Liver (tissue), 8 donors: ENCODE measurements at regions not wholly inside any gene's neighbourhood (a gene's known extent, or its start where the extent isn't known, plus 50 kb on each side); places are given as distances from the start of the nearest gene placed in this dataset.

Experiments
- DNase-seq: peaks from one replicate; pipeline ENCODE4 v3.0.0-alpha.2; 2017; ENCODE audit warnings: low spot score
- H3K27ac ChIP-seq, 2 donors: one replicate each; pipeline ENCODE4 v1.7.0; 2013; ENCODE audit warnings: inconsistent platforms in 2 of 2, low read length in 2 of 2, control low read depth in 1 of 2, low read depth in 1 of 2, mild to moderate bottlenecking in 1 of 2
- H3K27me3 ChIP-seq, 4 donors: one replicate each; pipeline versions ENCODE4 v1.6.1 to v1.7.0; 2013; ENCODE audit warnings: low read length in 3 of 4, inconsistent platforms in 1 of 4, mild to moderate bottlenecking in 1 of 4, moderate library complexity in 1 of 4; ENCODE audit not compliant: control insufficient read depth in 4 of 4, insufficient read depth in 4 of 4
- H3K36me3 ChIP-seq, 4 donors: one replicate each; pipeline versions ENCODE4 v1.6.1 to v1.7.0; 2013; ENCODE audit warnings: low read length in 3 of 4, mild to moderate bottlenecking in 3 of 4, low read depth in 1 of 4, moderate library complexity in 1 of 4; ENCODE audit not compliant: control insufficient read depth in 4 of 4, insufficient read depth in 3 of 4
- H3K4me1 ChIP-seq, 4 donors: one replicate each; pipeline versions ENCODE4 v1.6.1 to v1.7.0; 2013; ENCODE audit warnings: low read length in 3 of 4, mild to moderate bottlenecking in 3 of 4, moderate library complexity in 1 of 4; ENCODE audit not compliant: control insufficient read depth in 4 of 4, insufficient read depth in 4 of 4
- H3K4me3 ChIP-seq, 3 donors: one replicate each; pipeline versions ENCODE4 v1.6.1 to v1.7.0; 2013; ENCODE audit warnings: low read length in 3 of 3, control low read depth in 1 of 3, low read depth in 1 of 3, mild to moderate bottlenecking in 1 of 3
- H3K9ac ChIP-seq, 2 donors: one replicate each; pipeline ENCODE4 v1.7.0; 2013; ENCODE audit warnings: low read length in 2 of 2, mild to moderate bottlenecking in 2 of 2, moderate library complexity in 2 of 2, control low read depth in 1 of 2, low read depth in 1 of 2
- H3K9me3 ChIP-seq, 4 donors: one replicate each; pipeline versions ENCODE4 v1.6.1 to v1.7.0; 2013; ENCODE audit warnings: low read length in 3 of 4; ENCODE audit not compliant: control insufficient read depth in 4 of 4
- ATF3 ChIP-seq: IDR thresholded peaks from 2 replicates; pipeline ENCODE4 v1.6.1; 2016; ENCODE audit warnings: antibody characterized with exemption
- CTCF ChIP-seq: fragments of 150-350 bp; IDR thresholded peaks from 2 replicates; pipeline ENCODE4 v1.5.1; 2017; ENCODE audit warnings: improper control_type of control experiment, low read depth, low read length; ENCODE audit not compliant: missing input control
- EGR1 ChIP-seq, 2 donors: IDR thresholded peaks; 2 replicates each; pipeline ENCODE4 v1.6.1; 2016 to 2018; ENCODE audit warnings: antibody characterized with exemption in 2 of 2, low read depth in 2 of 2
- FOXA1 ChIP-seq: IDR thresholded peaks from 2 replicates; pipeline ENCODE4 v1.6.1; 2016; ENCODE audit warnings: antibody characterized with exemption
- FOXA2 ChIP-seq: IDR thresholded peaks from 2 replicates; pipeline ENCODE4 v1.6.1; 2016; ENCODE audit warnings: antibody characterized with exemption
- GABPA ChIP-seq, 2 donors: IDR thresholded peaks in 1 of 2; conservative IDR thresholded peaks in 1 of 2; 2 replicates each; pipeline ENCODE4 v1.6.1; 2016; ENCODE audit warnings: antibody characterized with exemption in 2 of 2, mild to moderate bottlenecking in 1 of 2, moderate library complexity in 1 of 2
- HNF4A ChIP-seq, 2 donors: conservative IDR thresholded peaks; 2 replicates each; pipeline ENCODE4 v1.6.1; 2016; ENCODE audit warnings: antibody characterized with exemption in 2 of 2, mild to moderate bottlenecking in 2 of 2
- HNF4G ChIP-seq: IDR thresholded peaks from 2 replicates; pipeline ENCODE4 v1.6.1; 2016; ENCODE audit warnings: antibody characterized with exemption
- JUND ChIP-seq, 2 donors: IDR thresholded peaks; 2 replicates each; pipeline ENCODE4 v1.6.1; 2016; ENCODE audit warnings: antibody characterized with exemption in 2 of 2
- MAX ChIP-seq: IDR thresholded peaks from 2 replicates; pipeline ENCODE4 v1.6.1; 2016; ENCODE audit warnings: antibody characterized with exemption
- NR2F2 ChIP-seq: IDR thresholded peaks from 2 replicates; pipeline ENCODE4 v1.6.1; 2016; ENCODE audit warnings: antibody characterized with exemption
- RAD21 ChIP-seq, 2 donors: IDR thresholded peaks; 2 replicates each; pipeline ENCODE4 v1.6.1; 2016; ENCODE audit warnings: antibody characterized with exemption in 2 of 2, mild to moderate bottlenecking in 2 of 2
- REST ChIP-seq: IDR thresholded peaks from 2 replicates; pipeline ENCODE4 v1.6.1; 2016; ENCODE audit warnings: antibody characterized with exemption, mild to moderate bottlenecking
- RXRA ChIP-seq, 2 donors: IDR thresholded peaks; 2 replicates each; pipeline ENCODE4 v1.6.1; 2017 to 2018; ENCODE audit warnings: antibody characterized with exemption in 2 of 2, mild to moderate bottlenecking in 1 of 2
- SP1 ChIP-seq: IDR thresholded peaks from 2 replicates; pipeline ENCODE4 v1.6.1; 2018; ENCODE audit warnings: antibody characterized with exemption, mild to moderate bottlenecking
- TAF1 ChIP-seq: conservative IDR thresholded peaks from 2 replicates; pipeline ENCODE4 v1.6.1; 2016; ENCODE audit warnings: antibody characterized with exemption, mild to moderate bottlenecking
- YY1 ChIP-seq: IDR thresholded peaks from 2 replicates; pipeline ENCODE4 v1.6.1; 2016; ENCODE audit warnings: antibody characterized with exemption, mild to moderate bottlenecking
- ZBTB33 ChIP-seq: IDR thresholded peaks from 2 replicates; pipeline ENCODE4 v1.6.1; 2016; ENCODE audit warnings: antibody characterized with exemption
- WGBS: extraction: QIAGEN DNeasy Blood & Tissue Kit; methylation state at CpG from one replicate; pipeline ENCODE4 v1.1.7; 2013; 5-methylcytosine and 5-hydroxymethylcytosine counted together
- donor health status: healthy.
- donor health status: healthy.
- donor health status: healthy.
- donor health status: healthy.
- donor health status: healthy.

- TF ChIP-seq REST (no peak), EGR1 (IDR thresholded peaks at IDR 0.05; ENCODE audit: low read depth in 2 of 2) (no peak)
These were observed 207.3 kb downstream of the TUSC7 start (continued) for GRCh38 chr3:116916836-116917235.

GRCh38 chr3:116920826-116921610, 211.4 kb downstream of the TUSC7 start:
- H3K9me3 ChIP-seq = no peaks in the 10 kb centered on the region
- WGBS = 61% methylated on average over 3 of the region's 3 CpGs

More at GRCh38 chr3:116920826-116921610, 211.4 kb downstream of the TUSC7 start:
- no peak overlapping the region for H3K9ac ChIP-seq
- no peak for TF ChIP-seq MAX
- TF ChIP-seq YY1 = no peak
- TF ChIP-seq EGR1 (IDR thresholded peaks at IDR 0.05; ENCODE audit: low read depth in 2 of 2) = no peak
- TF ChIP-seq GABPA (IDR thresholded peaks at IDR 0.05 in 1 of 2, conservative IDR thresholded peaks at IDR 0.05 in 1 of 2) = no peak
- no peak for TF ChIP-seq CTCF
- TF ChIP-seq FOXA1 = no peak
- no peak for TF ChIP-seq HNF4A (conservative IDR thresholded peaks at IDR 0.05)
- TF ChIP-seq ATF3 = no peak
- no peak for TF ChIP-seq TAF1
- TF ChIP-seq RAD21 (IDR thresholded peaks at IDR 0.05) = no peak
- no peak for TF ChIP-seq RXRA (IDR thresholded peaks at IDR 0.05)
- no peak for TF ChIP-seq REST
- no peak for TF ChIP-seq ZBTB33
- no peak for TF ChIP-seq NR2F2
- TF ChIP-seq FOXA2 = no peak
- no peak for TF ChIP-seq SP1
- no peak for TF ChIP-seq JUND (IDR thresholded peaks at IDR 0.05)
- TF ChIP-seq HNF4G = no peak
- no peaks in the 10 kb centered on the region for H3K27me3 ChIP-seq
- no peaks in the 10 kb centered on the region for H3K36me3 ChIP-seq
- H3K4me1 ChIP-seq = no peaks in the 10 kb centered on the region
- no peak for DNase-seq
- H3K27ac ChIP-seq = no peak overlapping the region
- H3K4me3 ChIP-seq = no peak overlapping the region
